ENCODE measurements at regions not wholly inside any gene's neighbourhood (a gene's known extent, or its start where the extent isn't known, plus 50 kb on each side); places are given as distances from the start of the nearest gene placed in this dataset.

GRCh38 chr6:119633461-119633860 is 283.9 kb upstream of the MAN1A1 start (continued):
- TF ChIP-seq FOXM1 (IDR thresholded peaks at IDR 0.05; ENCODE audit: low read depth) = no peak
- TF ChIP-seq TEAD4 (IDR thresholded peaks at IDR 0.05; ENCODE audit: borderline replicate concordance, insufficient read depth) = no peak

- H3K9me3 ChIP-seq = no peaks in the 10 kb centered on the region
- no peak overlapping the region for H3K4me3 ChIP-seq (ENCODE audit: low read depth in 2 of 2, low read length in 1 of 2)
- H2AFZ ChIP-seq (ENCODE audit: low read depth) = no peak overlapping the region
- no peaks in the 10 kb centered on the region for H3K27me3 ChIP-seq (ENCODE audit: insufficient read depth)
- no peak for TF ChIP-seq MXI1 (IDR thresholded peaks at IDR 0.05; ENCODE audit: low read depth, low read length)
- TF ChIP-seq POLR2AphosphoS5 (IDR thresholded peaks at IDR 0.05; ENCODE audit: low read depth, low read length) = no peak
- TF ChIP-seq SIN3A (IDR thresholded peaks at IDR 0.05; ENCODE audit: borderline replicate concordance, low read depth, low read length) = no peak
- TF ChIP-seq REST (IDR thresholded peaks at IDR 0.05; ENCODE audit: low read depth, low read length) = no peak
- TF ChIP-seq GABPA (IDR thresholded peaks at IDR 0.05; ENCODE audit: low read depth) = no peak
- no peak for TF ChIP-seq TAF1 (IDR thresholded peaks at IDR 0.05; ENCODE audit: borderline replicate concordance, low read depth, low read length)
- no peaks in the 10 kb centered on the region for H3F3A ChIP-seq (replicated peaks; ENCODE audit: insufficient read depth)
- DNase-seq = no peak
- H4K20me1 ChIP-seq (ENCODE audit: insufficient read depth) = no peaks in the 10 kb centered on the region
- no peaks in the 10 kb centered on the region for H3K9me2 ChIP-seq
- WGBS (ENCODE audit: low lambda C conversion rate) = 62% methylated on average over 5 of the region's 5 CpGs
- 0 out of 4 replicates have a peak, but pooled peaks cover 0 to 3% of the 10 kb centered on the region in 2 experiments for H3K4me1 ChIP-seq (ENCODE audit: control insufficient read depth in 1 of 2, insufficient read depth in 2 of 2, low read depth in 1 of 2, low read length in 1 of 2)
- no peak overlapping the region for H3K9ac ChIP-seq
- no peaks in the 10 kb centered on the region for H3K79me2 ChIP-seq (ENCODE audit: insufficient read depth)
- no peak overlapping the region for H3K27ac ChIP-seq (ENCODE audit: low read depth in 2 of 2, low read length in 1 of 2)
- CTCF ChIA-PET = no interaction called here
- H3K4me2 ChIP-seq = no peak overlapping the region
- POLR2A ChIA-PET = no interaction called here
- no peaks in the 10 kb centered on the region for H3K36me3 ChIP-seq (replicated peaks in 1 of 2; ENCODE audit: control insufficient read depth in 1 of 2, insufficient read depth in 2 of 2, low read length in 1 of 2)
Observed at GRCh38 chr6:119630561-119631192, 281.1 kb upstream of the MAN1A1 start.

DNA sequence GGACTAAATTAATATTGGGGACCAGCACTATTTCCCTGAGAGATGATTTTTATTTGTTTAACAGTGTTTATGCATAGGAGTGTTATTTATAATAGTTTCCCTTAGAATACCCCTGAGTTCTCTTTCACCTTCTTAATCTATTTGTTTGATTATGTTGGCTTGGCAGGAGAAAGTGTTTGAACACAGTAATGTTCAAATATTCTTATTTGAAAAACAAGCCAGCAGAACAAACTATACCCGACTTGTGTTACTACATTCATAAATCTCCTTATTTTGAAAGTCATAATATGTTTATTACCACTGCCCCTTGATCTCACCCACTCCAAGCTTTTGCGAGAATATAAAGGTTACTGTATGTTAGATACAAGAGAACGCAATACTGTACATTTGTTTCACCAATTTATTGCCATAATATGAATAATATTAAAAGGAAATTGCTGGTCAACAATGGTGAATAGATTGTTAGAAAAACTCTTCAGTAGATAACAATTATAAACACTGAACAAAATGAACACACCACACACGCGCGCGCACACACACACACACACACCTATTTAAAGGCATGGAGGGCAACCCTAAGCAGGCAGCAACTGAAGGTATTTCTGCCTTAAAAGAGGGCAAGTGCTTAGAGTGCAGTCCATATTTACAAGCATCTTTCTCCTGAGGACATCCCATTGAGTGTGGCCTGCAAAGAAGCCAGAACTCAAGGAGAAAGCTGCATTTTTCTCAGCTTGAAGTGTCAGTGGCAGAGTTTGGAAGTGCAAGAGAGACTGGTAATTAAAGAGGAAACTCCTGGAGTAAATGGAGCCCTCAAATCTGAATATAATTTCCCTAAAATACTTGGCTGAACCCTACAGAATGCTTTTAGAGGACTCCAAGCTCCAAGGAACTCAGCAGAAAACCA is 279.4 kb upstream of the MAN1A1 start:
- ChIA-PET CTCF (interaction anchor here (1.1 kb wide), 1 partner anchor 19 kb away, joined by 3 read pairs; no protein-coding TSS in a partner anchor), POLR2A (no interaction called here)
- no peak overlapping the region for H2AFZ ChIP-seq (ENCODE audit: low read depth)
- H3K9me2 ChIP-seq = no peaks in the 10 kb centered on the region; the same call in 1 of the 2 replicates
- H3K27me3 ChIP-seq (ENCODE audit: insufficient read depth) = no peaks in the 10 kb centered on the region
- H3K9me3 ChIP-seq = no peaks in the 10 kb centered on the region
- no peak overlapping the region for H3K4me3 ChIP-seq (ENCODE audit: low read depth in 2 of 2, low read length in 1 of 2)
- no peaks in the 10 kb centered on the region for H4K20me1 ChIP-seq (ENCODE audit: insufficient read depth)
- DNase-seq = no peak
- no peak overlapping the region for H3K9ac ChIP-seq
- H3K79me2 ChIP-seq (ENCODE audit: insufficient read depth) = no peaks in the 10 kb centered on the region
- WGBS (ENCODE audit: low lambda C conversion rate) = 89% methylated on average over 7 of the region's 7 CpGs
- no peak overlapping the region for H3K27ac ChIP-seq (ENCODE audit: low read depth in 2 of 2, low read length in 1 of 2)
- H3K4me2 ChIP-seq = no peak overlapping the region
- H3K4me1 ChIP-seq (ENCODE audit: control insufficient read depth in 1 of 2, insufficient read depth in 2 of 2, low read depth in 1 of 2, low read length in 1 of 2) = 0 out of 4 replicates have a peak, but pooled peaks cover 0 to 3% of the 10 kb centered on the region in 2 experiments
- no peaks in the 10 kb centered on the region for H3F3A ChIP-seq (replicated peaks; ENCODE audit: insufficient read depth)
- H3K36me3 ChIP-seq (replicated peaks in 1 of 2; ENCODE audit: control insufficient read depth in 1 of 2, insufficient read depth in 2 of 2, low read length in 1 of 2) = no peaks in the 10 kb centered on the region
- TF ChIP-seq, protein P1, sequence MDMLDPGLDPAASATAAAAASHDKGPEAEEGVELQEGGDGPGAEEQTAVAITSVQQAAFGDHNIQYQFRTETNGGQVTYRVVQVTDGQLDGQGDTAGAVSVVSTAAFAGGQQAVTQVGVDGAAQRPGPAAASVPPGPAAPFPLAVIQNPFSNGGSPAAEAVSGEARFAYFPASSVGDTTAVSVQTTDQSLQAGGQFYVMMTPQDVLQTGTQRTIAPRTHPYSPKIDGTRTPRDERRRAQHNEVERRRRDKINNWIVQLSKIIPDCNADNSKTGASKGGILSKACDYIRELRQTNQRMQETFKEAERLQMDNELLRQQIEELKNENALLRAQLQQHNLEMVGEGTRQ (IDR thresholded peaks at IDR 0.05; ENCODE audit: borderline replicate concordance, low read depth, low read length) = no peak
- TF ChIP-seq CHD2 (IDR thresholded peaks at IDR 0.05; ENCODE audit: low read length, partially characterized antibody) (no peak), IRF3 (IDR thresholded peaks at IDR 0.05; ENCODE audit: low read depth, low read length) (no peak), EP300 (IDR thresholded peaks at IDR 0.05; ENCODE audit: borderline replicate concordance in 1 of 2, low read depth in 1 of 2, low read length in 1 of 2) (no peak), USF1 (IDR thresholded peaks at IDR 0.05; ENCODE audit: borderline replicate concordance, low read depth) (no peak), MEF2A (IDR thresholded peaks at IDR 0.05; ENCODE audit: borderline replicate concordance, low read depth) (no peak), EZH2phosphoT487 (IDR thresholded peaks at IDR 0.05; ENCODE audit: borderline replicate concordance, low read depth) (no peak), SMC3 (IDR thresholded peaks at IDR 0.05; ENCODE audit: low read depth, low read length) (no peak), RAD21 (IDR thresholded peaks at IDR 0.05; ENCODE audit: low read length) (no peak)
